KMS-11 (cell line): ENCODE measurements at regions not wholly inside any gene's neighbourhood (a gene's known extent, or its start where the extent isn't known, plus 50 kb on each side); places are given as distances from the start of the nearest gene placed in this dataset.

Source experiments
- H2AFZ ChIP-seq: fragments of 200-600 bp; sonication (generic); 2 replicates; pipeline ENCODE4 v1.6.1; 2016; ENCODE audit warnings: antibody characterized with exemption, mixed run types, low read depth
- H3K27ac ChIP-seq: fragments of 200-600 bp; sonication (generic); 2 replicates; pipeline ENCODE4 v1.6.1; 2016; ENCODE audit warnings: mild to moderate bottlenecking, mixed run types
- H3K27me3 ChIP-seq: fragments of 200-600 bp; sonication (generic); 2 replicates; pipeline ENCODE4 v1.6.1; 2017; ENCODE audit warnings: mild to moderate bottlenecking, low read depth, mixed run types, moderate library complexity; ENCODE audit not compliant: insufficient read depth
- H3K36me3 ChIP-seq: fragments of 200-600 bp; sonication (generic); 2 replicates; pipeline ENCODE4 v1.6.1; 2017; ENCODE audit warnings: mild to moderate bottlenecking, mixed run types; ENCODE audit not compliant: insufficient read depth
- H3K4me1 ChIP-seq: fragments of 200-600 bp; sonication (generic); 2 replicates; pipeline ENCODE4 v1.6.1; 2016; ENCODE audit warnings: mild to moderate bottlenecking, low read depth, mixed run types; ENCODE audit not compliant: poor library complexity, severe bottlenecking
- H3K4me2 ChIP-seq: fragments of 200-600 bp; sonication (generic); 2 replicates; pipeline ENCODE4 v1.7.0; 2016; ENCODE audit warnings: mild to moderate bottlenecking, mixed run types
- H3K4me3 ChIP-seq: fragments of 200-600 bp; sonication (generic); IDR thresholded peaks from 2 replicates; pipeline ENCODE4 v1.6.1; 2017; ENCODE audit warnings: low read depth, low read length, mixed read lengths; ENCODE audit not compliant: insufficient read depth
- H3K79me2 ChIP-seq: fragments of 200-600 bp; sonication (generic); 2 replicates; pipeline ENCODE4 v1.6.1; 2016; ENCODE audit warnings: low read depth, mixed run types; ENCODE audit not compliant: insufficient read depth
- H3K9ac ChIP-seq: fragments of 200-600 bp; sonication (generic); 2 replicates; pipeline ENCODE4 v1.6.1; 2016; ENCODE audit warnings: mild to moderate bottlenecking, mixed run types
- H4K20me1 ChIP-seq: fragments of 200-600 bp; sonication (generic); 2 replicates; pipeline ENCODE4 v1.6.1; 2016; ENCODE audit warnings: mild to moderate bottlenecking, mixed run types; ENCODE audit not compliant: insufficient read depth
- CTCF ChIP-seq: fragments of 200-600 bp; sonication (generic); conservative IDR thresholded peaks from 2 replicates; pipeline ENCODE4 v1.6.1; 2017; ENCODE audit warnings: low read depth, mild to moderate bottlenecking, antibody characterized with exemption, low read length, moderate library complexity, mixed read lengths

- H4K20me1 ChIP-seq, result no peaks in the 10 kb centered on the region
- no peaks in the 10 kb centered on the region for H3K27me3 ChIP-seq
- no peaks in the 10 kb centered on the region for H3K79me2 ChIP-seq
- no peak overlapping the region for H2AFZ ChIP-seq
- H3K36me3 ChIP-seq, result no peaks in the 10 kb centered on the region
- no peak for TF ChIP-seq CTCF
- no peak overlapping the region for H3K4me2 ChIP-seq
- no peak overlapping the region for H3K27ac ChIP-seq
- no peaks in the 10 kb centered on the region for H3K4me1 ChIP-seq
- no peak overlapping the region for H3K4me3 ChIP-seq
- H3K9ac ChIP-seq, result no peak overlapping the region
Measured at GRCh38 chr4:138816875-138817274, 198.7 kb upstream of the NOCT start.

DNA sequence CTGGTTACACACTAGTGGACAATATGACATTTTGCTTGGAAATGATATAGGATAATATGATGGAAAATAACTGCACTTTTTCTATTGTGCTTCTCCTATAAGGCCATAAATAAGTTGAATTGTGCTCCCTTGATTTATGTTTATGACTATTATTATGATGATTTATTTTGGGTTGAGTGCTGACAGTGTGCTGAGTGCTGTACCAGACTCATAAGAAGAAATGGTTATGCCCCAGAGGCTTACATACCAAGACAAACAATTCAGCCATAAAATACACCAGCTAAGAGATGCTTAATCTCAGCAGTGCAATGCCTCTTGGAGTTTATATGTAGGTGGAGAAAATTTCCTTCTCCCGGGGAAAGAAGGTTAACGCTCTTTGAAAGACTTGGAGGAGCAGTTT lies 199.8 kb upstream of the NOCT start:
- Histone ChIP-seq H3K4me3 (no peak overlapping the region), H2AFZ (no peak overlapping the region), H4K20me1 (no peaks in the 10 kb centered on the region), H3K27ac (no peak overlapping the region), H3K27me3 (no peaks in the 10 kb centered on the region), H3K4me1 (no peaks in the 10 kb centered on the region), H3K79me2 (no peaks in the 10 kb centered on the region), H3K9ac (no peak overlapping the region), H3K36me3 (no peaks in the 10 kb centered on the region), H3K4me2 (no peak overlapping the region)
- TF ChIP-seq CTCF, result no peak

- Histone ChIP-seq H3K36me3 (no peaks in the 10 kb centered on the region), H3K9ac (no peak overlapping the region), H3K4me3 (no peak overlapping the region), H3K79me2 (no peaks in the 10 kb centered on the region), H4K20me1 (no peaks in the 10 kb centered on the region), H3K27ac (no peak overlapping the region), H3K27me3 (no peaks in the 10 kb centered on the region), H3K4me1 (no peaks in the 10 kb centered on the region), H3K4me2 (no peak overlapping the region), H2AFZ (no peak overlapping the region)
- no peak for TF ChIP-seq CTCF
Measured at GRCh38 chr4:138805736-138806135, 209.8 kb upstream of the NOCT start.

GRCh38 chr4:138804711-138805110 lies 210.9 kb upstream of the NOCT start:
- Histone ChIP-seq H2AFZ (no peak overlapping the region), H3K27me3 (no peaks in the 10 kb centered on the region)

More at GRCh38 chr4:138804711-138805110, 210.9 kb upstream of the NOCT start:
- Histone ChIP-seq H3K4me1 (no peaks in the 10 kb centered on the region), H3K4me2 (no peak overlapping the region), H3K27ac (no peak overlapping the region), H4K20me1 (no peaks in the 10 kb centered on the region), H3K79me2 (no peaks in the 10 kb centered on the region), H3K4me3 (no peak overlapping the region), H3K9ac (no peak overlapping the region), H3K36me3 (no peaks in the 10 kb centered on the region)
- no peak for TF ChIP-seq CTCF
